Peyer's patch (tissue), 4 donors: ENCODE measurements at regions not wholly inside any gene's neighbourhood (a gene's known extent, or its start where the extent isn't known, plus 50 kb on each side); places are given as distances from the start of the nearest gene placed in this dataset.

Experiments used
- CTCF ChIP-seq, 6 experiments: fragments of 450-650 bp in 4 of 6; fragments of 200-600 bp in 2 of 6; sonication (generic) in 1 of 6; IDR thresholded peaks; one replicate each; pipeline ENCODE4 v1.5.1; 2017 to 2019; ENCODE audit warnings: antibody characterized with exemption in 6 of 6, mild to moderate bottlenecking in 3 of 6, moderate library complexity in 1 of 6
- POLR2A ChIP-seq, 2 donors: fragments of 450-650 bp; IDR thresholded peaks; one replicate each; pipeline ENCODE4 v1.5.1; 2017; ENCODE audit warnings: antibody characterized with exemption in 2 of 2, mild to moderate bottlenecking in 2 of 2, moderate library complexity in 2 of 2

- no peak for TF ChIP-seq CTCF (IDR thresholded peaks at IDR 0.05)
- TF ChIP-seq POLR2A (IDR thresholded peaks at IDR 0.05) = no peak
Observed at GRCh38 chr5:171720086-171720485, 65.5 kb upstream of the SMIM23 start.
